OCI-LY1 (cell line): ENCODE measurements at regions not wholly inside any gene's neighbourhood (a gene's known extent, or its start where the extent isn't known, plus 50 kb on each side); places are given as distances from the start of the nearest gene placed in this dataset.

Experiments used
- H2AFZ ChIP-seq: fragments of 200-600 bp; sonication (generic), shearing (Covaris generic); 2 replicates; pipeline ENCODE4 v1.6.0; 2014; ENCODE audit warnings: antibody characterized with exemption, mild to moderate bottlenecking, low read length
- H3F3A ChIP-seq: fragments of 200-600 bp; sonication (generic), shearing (Covaris generic); 2 replicates; pipeline ENCODE4 v1.6.0; 2014; ENCODE audit warnings: mild to moderate bottlenecking, antibody characterized with exemption, low read length, moderate library complexity; ENCODE audit not compliant: insufficient read depth
- H3K27ac ChIP-seq: fragments of 200-600 bp; sonication (generic); 2 replicates; pipeline ENCODE4 v1.5.1; 2014; ENCODE audit warnings: low read length, mixed run types, mild to moderate bottlenecking, low read depth; ENCODE audit not compliant: poor library complexity, severe bottlenecking
- H3K27me3 ChIP-seq: fragments of 200-600 bp; sonication (generic); 2 replicates; pipeline ENCODE4 v1.6.0; 2014; ENCODE audit warnings: antibody characterized with exemption, mild to moderate bottlenecking, low read length, moderate library complexity; ENCODE audit not compliant: insufficient read depth
- H3K36me3 ChIP-seq: fragments of 200-600 bp; sonication (generic); 2 replicates; pipeline ENCODE4 v1.6.1; 2014; ENCODE audit warnings: mild to moderate bottlenecking, antibody characterized with exemption, low read length, moderate library complexity, mixed read lengths; ENCODE audit not compliant: insufficient read depth
- H3K4me1 ChIP-seq: fragments of 200-600 bp; sonication (generic); 2 replicates; pipeline ENCODE4 v1.5.1; 2014; ENCODE audit warnings: mild to moderate bottlenecking, low read length, moderate library complexity; ENCODE audit not compliant: insufficient read depth, severe bottlenecking
- H3K4me2 ChIP-seq: fragments of 200-600 bp; sonication (generic), shearing (Covaris generic); 2 replicates; pipeline ENCODE4 v1.6.1; 2014; ENCODE audit warnings: low read length
- H3K4me3 ChIP-seq: fragments of 200-600 bp; sonication (generic); 2 replicates; pipeline ENCODE4 v1.5.1; 2014; ENCODE audit warnings: low read length, low read depth, mild to moderate bottlenecking, mixed read lengths; ENCODE audit not compliant: poor library complexity, severe bottlenecking
- H3K79me2 ChIP-seq: fragments of 200-600 bp; shearing (Covaris generic); 2 replicates; pipeline ENCODE4 v1.6.1; 2016; ENCODE audit warnings: mixed run types, low read length, mixed read lengths; ENCODE audit not compliant: insufficient read depth
- H3K9ac ChIP-seq: fragments of 200-600 bp; sonication (generic), shearing (Covaris generic); 2 replicates; pipeline ENCODE4 v1.6.1; 2014; ENCODE audit warnings: mild to moderate bottlenecking, low read length, mixed read lengths
- H3K9me2 ChIP-seq: fragments of 200-600 bp; sonication (generic), shearing (Covaris generic); 2 replicates; pipeline ENCODE4 v1.6.1; 2014; ENCODE audit warnings: low read depth, mild to moderate bottlenecking, low read length, mixed read lengths
- H3K9me3 ChIP-seq: fragments of 200-600 bp; shearing (Covaris generic); 2 replicates; pipeline ENCODE4 v1.6.1; 2014; ENCODE audit warnings: low read length, mixed read lengths
- H4K20me1 ChIP-seq: fragments of 200-600 bp; sonication (generic), shearing (Covaris generic); 2 replicates; pipeline ENCODE4 v1.6.0; 2016; ENCODE audit warnings: mild to moderate bottlenecking, low read length; ENCODE audit not compliant: insufficient read depth
- CTCF ChIP-seq: fragments of 200-600 bp; sonication (generic), shearing (Covaris generic); IDR thresholded peaks from 2 replicates; pipeline ENCODE4 v1.5.1; 2017; ENCODE audit warnings: mild to moderate bottlenecking, antibody characterized with exemption, low read length, moderate library complexity, mixed read lengths
- EZH2 ChIP-seq: fragments of 200-600 bp; sonication (generic), shearing (Covaris generic); IDR thresholded peaks from 2 replicates; pipeline ENCODE4 v1.8.0; 2017; ENCODE audit warnings: borderline replicate concordance, mixed run types, mild to moderate bottlenecking, antibody characterized with exemption, low read length, moderate library complexity, mixed read lengths

- no peaks in the 10 kb centered on the region for H3K4me1 ChIP-seq
- H3K9me3 ChIP-seq: no peaks in the 10 kb centered on the region
- no peak for TF ChIP-seq CTCF
- no peak for TF ChIP-seq EZH2
Measured at GRCh38 chr1:30485072-30485471, 238.3 kb downstream of the MATN1 start.

GRCh38 chr1:30484668-30485067, 238.7 kb downstream of the MATN1 start:
- Histone ChIP-seq H3K4me2 (no peak overlapping the region), H3K4me1 (no peaks in the 10 kb centered on the region), H3F3A (no peaks in the 10 kb centered on the region), H3K9ac (no peak overlapping the region), H2AFZ (no peak overlapping the region), H3K79me2 (no peaks in the 10 kb centered on the region), H3K36me3 (no peaks in the 10 kb centered on the region), H3K4me3 (no peak overlapping the region), H3K9me2 (no peaks in the 10 kb centered on the region), H3K27me3 (no peaks in the 10 kb centered on the region), H4K20me1 (no peaks in the 10 kb centered on the region), H3K27ac (no peak overlapping the region), H3K9me3 (no peaks in the 10 kb centered on the region)
- no peak for TF ChIP-seq EZH2

More at GRCh38 chr1:30485072-30485471, 238.3 kb downstream of the MATN1 start:
- H3K79me2 ChIP-seq: no peaks in the 10 kb centered on the region
- no peak overlapping the region for H3K9ac ChIP-seq
- no peak overlapping the region for H3K27ac ChIP-seq
- no peaks in the 10 kb centered on the region for H3K27me3 ChIP-seq
- H3K4me3 ChIP-seq: no peak overlapping the region
- no peaks in the 10 kb centered on the region for H4K20me1 ChIP-seq
- no peaks in the 10 kb centered on the region for H3K36me3 ChIP-seq
- H3K9me2 ChIP-seq: no peaks in the 10 kb centered on the region
- H3K4me2 ChIP-seq: no peak overlapping the region
- no peak overlapping the region for H2AFZ ChIP-seq
- no peaks in the 10 kb centered on the region for H3F3A ChIP-seq

GRCh38 chr1:30479575-30479974, 243.8 kb downstream of the MATN1 start:
- Histone ChIP-seq H3K27ac (no peak overlapping the region), H2AFZ (no peak overlapping the region), H3K36me3 (no peaks in the 10 kb centered on the region), H3K27me3 (no peaks in the 10 kb centered on the region), H4K20me1 (no peaks in the 10 kb centered on the region), H3K9me2 (no peaks in the 10 kb centered on the region), H3K79me2 (no peaks in the 10 kb centered on the region), H3K4me1 (no peaks in the 10 kb centered on the region), H3K9ac (no peak overlapping the region), H3F3A (no peaks in the 10 kb centered on the region), H3K9me3 (no peaks in the 10 kb centered on the region), H3K4me2 (no peak overlapping the region), H3K4me3 (no peak overlapping the region)
- TF ChIP-seq CTCF (no peak), EZH2 (no peak)

GRCh38 chr1:30478799-30479563, 244.4 kb downstream of the MATN1 start:
- H3F3A ChIP-seq: no peaks in the 10 kb centered on the region
- H3K9ac ChIP-seq: no peak overlapping the region
- H3K4me1 ChIP-seq: no peaks in the 10 kb centered on the region
- no peaks in the 10 kb centered on the region for H3K36me3 ChIP-seq
- TF ChIP-seq CTCF: no peak
- TF ChIP-seq EZH2: no peak
- no peaks in the 10 kb centered on the region for H3K9me3 ChIP-seq
- H3K79me2 ChIP-seq: no peaks in the 10 kb centered on the region
- H3K9me2 ChIP-seq: no peaks in the 10 kb centered on the region
- no peaks in the 10 kb centered on the region for H3K27me3 ChIP-seq
- H3K4me2 ChIP-seq: no peak overlapping the region
- H4K20me1 ChIP-seq: no peaks in the 10 kb centered on the region
- no peak overlapping the region for H2AFZ ChIP-seq
- no peak overlapping the region for H3K27ac ChIP-seq
- no peak overlapping the region for H3K4me3 ChIP-seq
